Panc1 (cell line): ENCODE measurements at regions not wholly inside any gene's neighbourhood (a gene's known extent, or its start where the extent isn't known, plus 50 kb on each side); places are given as distances from the start of the nearest gene placed in this dataset.

Experiments
- ATAC-seq: fragments of 200-7000 bp; cut with Tn5 transposase; 2 replicates; pipeline ENCODE4 v1.9.1; 2020; ENCODE audit warnings: mild to moderate bottlenecking, moderate library complexity
- BruUV-seq: library from RNA; stranded (reverse); fragments of 400-500 nt; replicated peaks from 2 replicates; lab custom pipeline; 2021; lab: Mats Ljungman, UMichigan
- CTCF ChIA-PET: fragments of 300-600 bp; sonication (Branson Sonifier 250); formaldehyde crosslinking; loops from one replicate; lab custom pipeline; 2022; ENCODE audit warnings: antibody characterized with exemption; lab: Charles Lee
- POLR2A ChIA-PET: fragments of 300-600 bp; sonication (Branson Sonifier 250); formaldehyde crosslinking; loops from one replicate; lab custom pipeline; 2022; ENCODE audit warnings: antibody characterized with exemption; lab: Charles Lee
- DNase-seq: peaks from one replicate; pipeline ENCODE4 v3.0.0-alpha.2; 2010; ENCODE audit warnings: low read depth, low spot score
- H3K27ac ChIP-seq: 2 replicates; pipeline ENCODE4 v1.5.1; 2011; ENCODE audit warnings: mild to moderate bottlenecking, low read length, inconsistent platforms
- H3K27me3 ChIP-seq: fragments of 200-500 bp; sonication (Bioruptor generic); 2 replicates; pipeline ENCODE4 v1.6.0; 2014; ENCODE audit warnings: low read length, inconsistent platforms; ENCODE audit not compliant: control insufficient read depth, insufficient read depth
- H3K36me3 ChIP-seq: fragments of 200-500 bp; sonication (Bioruptor generic); 2 replicates; pipeline ENCODE4 v1.5.1; 2014; ENCODE audit warnings: inconsistent platforms, mild to moderate bottlenecking, low read length, moderate library complexity; ENCODE audit not compliant: control insufficient read depth, insufficient read depth
- H3K4me1 ChIP-seq: 2 replicates; pipeline ENCODE4 v1.5.1; 2011; ENCODE audit warnings: inconsistent platforms, mild to moderate bottlenecking, low read length, moderate library complexity; ENCODE audit not compliant: control insufficient read depth, insufficient read depth
- H3K4me3 ChIP-seq, 2 experiments: 2 replicates each; pipeline ENCODE4 v1.5.1; 2011 to 2012; ENCODE audit warnings: low read depth in 2 of 2, low read length in 2 of 2, mild to moderate bottlenecking in 2 of 2, inconsistent platforms in 1 of 2, moderate library complexity in 1 of 2
- H3K9me3 ChIP-seq: fragments of 200-500 bp; sonication (Bioruptor generic); 2 replicates; pipeline ENCODE4 v1.5.1; 2014; ENCODE audit warnings: low read depth, mild to moderate bottlenecking, inconsistent platforms, low read length, moderate library complexity; ENCODE audit not compliant: control insufficient read depth, insufficient read depth
- POLR2AphosphoS5 ChIP-seq: IDR thresholded peaks from 2 replicates; pipeline ENCODE4 v1.6.1; 2012; ENCODE audit warnings: mild to moderate bottlenecking, low read depth, low read length, moderate library complexity
- SIN3A ChIP-seq: IDR thresholded peaks from 2 replicates; pipeline ENCODE4 v1.6.1; 2012; ENCODE audit warnings: low read depth, mild to moderate bottlenecking, low read length, moderate library complexity, borderline replicate concordance; ENCODE audit not compliant: insufficient read depth
- TCF7L2 ChIP-seq: IDR thresholded peaks from 2 replicates; pipeline ENCODE4 v1.6.1; 2011; ENCODE audit warnings: mild to moderate bottlenecking, low read depth, low read length, inconsistent platforms
- in situ Hi-C: cut with HindIII; loops from 2 replicates; pipeline ENCODE4 v1.10.0; 2016; ENCODE audit warnings: low sequenced_read_pairs, low pct_unique_long_range_greater_than_20kb
- intact Hi-C: fragments of 100-400 bp; cut with micrococcal nuclease; formaldehyde crosslinking; loops from one replicate; pipeline ENCODE4 v1.10.0; 2022; ENCODE audit not compliant: unreplicated experiment
- TF ChIP-seq, protein P1 (sequence below): fragments of 450-650 bp; IDR thresholded peaks from 2 replicates; pipeline ENCODE4 v1.5.1; 2017; ENCODE audit warnings: mild to moderate bottlenecking
- TF ChIP-seq, protein P2 (sequence below), 2 experiments: IDR thresholded peaks; 2 replicates each; pipeline ENCODE4 v1.6.1; 2011 to 2012; ENCODE audit warnings: low read depth in 2 of 2, control low read depth in 1 of 2, low read length in 1 of 2, mild to moderate bottlenecking in 1 of 2, moderate library complexity in 1 of 2; ENCODE audit not compliant: insufficient read depth in 1 of 2

DNA sequence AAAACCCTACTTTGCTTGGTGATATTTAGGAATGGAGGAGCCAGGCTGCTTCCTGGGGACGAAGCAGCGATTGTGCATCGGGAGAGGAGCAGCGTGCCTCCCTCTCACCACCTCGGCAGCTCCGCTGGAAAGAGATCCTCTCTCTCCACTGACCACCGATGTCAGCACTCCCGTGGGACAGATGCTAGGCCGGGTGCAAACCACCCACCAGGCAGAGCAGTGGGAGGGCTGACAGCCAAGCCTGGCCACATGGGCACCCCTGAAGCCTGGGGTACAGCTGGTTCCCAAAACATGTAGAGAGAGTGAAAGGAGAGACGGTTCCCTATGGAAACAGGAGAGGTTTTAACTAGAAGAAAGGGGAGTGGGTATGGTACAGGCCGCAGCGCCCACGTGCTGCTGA lies 220.0 kb downstream of the ANKRD60 start:
- ChIA-PET POLR2A (no interaction called here), CTCF (no interaction called here)
- Histone ChIP-seq H3K27ac (no peak overlapping the region), H3K36me3 (no peaks in the 10 kb centered on the region), H3K4me1 (no peaks in the 10 kb centered on the region), H3K4me3 (no peak overlapping the region), H3K27me3 (no peaks in the 10 kb centered on the region), H3K9me3 (no peaks in the 10 kb centered on the region)
- TF ChIP-seq, protein P1, sequence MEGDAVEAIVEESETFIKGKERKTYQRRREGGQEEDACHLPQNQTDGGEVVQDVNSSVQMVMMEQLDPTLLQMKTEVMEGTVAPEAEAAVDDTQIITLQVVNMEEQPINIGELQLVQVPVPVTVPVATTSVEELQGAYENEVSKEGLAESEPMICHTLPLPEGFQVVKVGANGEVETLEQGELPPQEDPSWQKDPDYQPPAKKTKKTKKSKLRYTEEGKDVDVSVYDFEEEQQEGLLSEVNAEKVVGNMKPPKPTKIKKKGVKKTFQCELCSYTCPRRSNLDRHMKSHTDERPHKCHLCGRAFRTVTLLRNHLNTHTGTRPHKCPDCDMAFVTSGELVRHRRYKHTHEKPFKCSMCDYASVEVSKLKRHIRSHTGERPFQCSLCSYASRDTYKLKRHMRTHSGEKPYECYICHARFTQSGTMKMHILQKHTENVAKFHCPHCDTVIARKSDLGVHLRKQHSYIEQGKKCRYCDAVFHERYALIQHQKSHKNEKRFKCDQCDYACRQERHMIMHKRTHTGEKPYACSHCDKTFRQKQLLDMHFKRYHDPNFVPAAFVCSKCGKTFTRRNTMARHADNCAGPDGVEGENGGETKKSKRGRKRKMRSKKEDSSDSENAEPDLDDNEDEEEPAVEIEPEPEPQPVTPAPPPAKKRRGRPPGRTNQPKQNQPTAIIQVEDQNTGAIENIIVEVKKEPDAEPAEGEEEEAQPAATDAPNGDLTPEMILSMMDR = no peak
- TF ChIP-seq, protein P2, sequence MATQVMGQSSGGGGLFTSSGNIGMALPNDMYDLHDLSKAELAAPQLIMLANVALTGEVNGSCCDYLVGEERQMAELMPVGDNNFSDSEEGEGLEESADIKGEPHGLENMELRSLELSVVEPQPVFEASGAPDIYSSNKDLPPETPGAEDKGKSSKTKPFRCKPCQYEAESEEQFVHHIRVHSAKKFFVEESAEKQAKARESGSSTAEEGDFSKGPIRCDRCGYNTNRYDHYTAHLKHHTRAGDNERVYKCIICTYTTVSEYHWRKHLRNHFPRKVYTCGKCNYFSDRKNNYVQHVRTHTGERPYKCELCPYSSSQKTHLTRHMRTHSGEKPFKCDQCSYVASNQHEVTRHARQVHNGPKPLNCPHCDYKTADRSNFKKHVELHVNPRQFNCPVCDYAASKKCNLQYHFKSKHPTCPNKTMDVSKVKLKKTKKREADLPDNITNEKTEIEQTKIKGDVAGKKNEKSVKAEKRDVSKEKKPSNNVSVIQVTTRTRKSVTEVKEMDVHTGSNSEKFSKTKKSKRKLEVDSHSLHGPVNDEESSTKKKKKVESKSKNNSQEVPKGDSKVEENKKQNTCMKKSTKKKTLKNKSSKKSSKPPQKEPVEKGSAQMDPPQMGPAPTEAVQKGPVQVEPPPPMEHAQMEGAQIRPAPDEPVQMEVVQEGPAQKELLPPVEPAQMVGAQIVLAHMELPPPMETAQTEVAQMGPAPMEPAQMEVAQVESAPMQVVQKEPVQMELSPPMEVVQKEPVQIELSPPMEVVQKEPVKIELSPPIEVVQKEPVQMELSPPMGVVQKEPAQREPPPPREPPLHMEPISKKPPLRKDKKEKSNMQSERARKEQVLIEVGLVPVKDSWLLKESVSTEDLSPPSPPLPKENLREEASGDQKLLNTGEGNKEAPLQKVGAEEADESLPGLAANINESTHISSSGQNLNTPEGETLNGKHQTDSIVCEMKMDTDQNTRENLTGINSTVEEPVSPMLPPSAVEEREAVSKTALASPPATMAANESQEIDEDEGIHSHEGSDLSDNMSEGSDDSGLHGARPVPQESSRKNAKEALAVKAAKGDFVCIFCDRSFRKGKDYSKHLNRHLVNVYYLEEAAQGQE (IDR thresholded peaks at IDR 0.05; ENCODE audit: insufficient read depth in 1 of 2, low read depth in 2 of 2, low read length in 1 of 2) = no peak
- TF ChIP-seq SIN3A = no peak
- TF ChIP-seq POLR2AphosphoS5 = no peak
- TF ChIP-seq TCF7L2 = no peak
- ATAC-seq (no peak), DNase-seq (no peak)
- in situ Hi-C loops (no loop called here), intact Hi-C loops (no loop called here)
- BruUV-seq = no TSS peak

DNA sequence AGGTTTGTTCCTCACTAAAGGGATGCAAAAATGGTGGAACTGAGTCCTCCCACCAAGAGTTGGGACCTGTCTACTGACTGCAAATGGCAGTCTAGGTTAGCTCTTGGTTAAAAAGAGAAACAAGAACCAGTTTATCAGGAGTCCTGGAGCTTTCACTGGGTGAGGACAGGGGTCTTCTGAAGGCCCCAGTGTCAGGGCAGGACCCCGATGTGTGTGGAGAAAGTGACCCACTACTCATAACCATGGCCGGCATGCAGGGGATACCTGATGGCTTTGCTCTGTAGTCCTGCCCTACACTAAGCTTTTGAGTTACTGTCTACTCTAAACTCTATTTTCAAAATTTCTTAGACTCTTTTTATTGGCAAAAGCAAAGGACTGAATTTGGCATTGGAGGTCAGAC lies 220.5 kb downstream of the ANKRD60 start:
- ChIA-PET POLR2A (no interaction called here), CTCF (no interaction called here)
- Histone ChIP-seq H3K9me3 (no peaks in the 10 kb centered on the region), H3K27me3 (no peaks in the 10 kb centered on the region), H3K4me1 (no peaks in the 10 kb centered on the region), H3K4me3 (no peak overlapping the region), H3K36me3 (no peaks in the 10 kb centered on the region), H3K27ac (no peak overlapping the region)
- in situ Hi-C loops (no loop called here), intact Hi-C loops (no loop called here)
- ATAC-seq (no peak), DNase-seq (no peak)
- BruUV-seq = no TSS peak
- TF ChIP-seq, protein P1 = no peak
- TF ChIP-seq, protein P2 (IDR thresholded peaks at IDR 0.05; ENCODE audit: insufficient read depth in 1 of 2, low read depth in 2 of 2, low read length in 1 of 2) = no peak
- no peak for TF ChIP-seq TCF7L2
- TF ChIP-seq POLR2AphosphoS5 = no peak
- TF ChIP-seq SIN3A = no peak
